HG03025 (cell line): ENCODE measurements at regions not wholly inside any gene's neighbourhood (a gene's known extent, or its start where the extent isn't known, plus 50 kb on each side); places are given as distances from the start of the nearest gene placed in this dataset.

ENCODE experiments used
- ATAC-seq: cut with Tn5 transposase; IDR thresholded peaks from one replicate; pipeline ENCODE4 v1.9.1; 2021; ENCODE audit warnings: mild to moderate bottlenecking, moderate library complexity; ENCODE audit not compliant: unreplicated experiment, low FRiP score

DNA sequence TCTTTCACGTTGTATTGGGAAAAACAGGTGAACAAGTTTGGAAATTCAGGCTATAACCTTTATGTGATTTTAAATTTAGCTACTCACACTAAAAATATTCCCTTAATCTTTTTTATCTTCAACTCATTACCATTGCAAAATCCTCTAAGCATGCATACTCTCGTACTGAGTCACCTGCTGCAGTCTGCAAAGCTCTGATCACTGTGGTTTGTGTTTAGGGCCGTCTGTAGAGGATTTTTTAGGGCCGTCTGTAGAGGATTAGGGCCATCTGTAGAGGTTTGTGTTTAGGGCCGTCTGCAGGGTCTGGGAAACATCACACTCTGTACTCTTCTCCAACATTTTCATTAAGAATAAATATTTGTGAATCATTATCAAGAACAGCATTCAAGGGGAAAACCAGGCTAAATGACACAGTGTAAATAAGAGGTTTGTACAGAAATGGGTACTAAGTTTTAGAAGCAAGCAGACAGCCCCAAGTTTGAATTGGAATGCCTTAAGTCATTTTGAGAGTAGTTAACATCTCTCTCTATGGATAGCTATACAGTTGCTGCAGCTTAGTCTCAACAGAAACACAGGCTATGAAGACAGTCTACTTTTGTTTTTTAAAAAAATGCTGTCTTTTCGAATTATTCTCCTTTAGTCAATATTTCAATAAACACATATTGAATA, 155.0 kb upstream of the TSLP start:
- ATAC-seq: peak; percentile 60

DNA sequence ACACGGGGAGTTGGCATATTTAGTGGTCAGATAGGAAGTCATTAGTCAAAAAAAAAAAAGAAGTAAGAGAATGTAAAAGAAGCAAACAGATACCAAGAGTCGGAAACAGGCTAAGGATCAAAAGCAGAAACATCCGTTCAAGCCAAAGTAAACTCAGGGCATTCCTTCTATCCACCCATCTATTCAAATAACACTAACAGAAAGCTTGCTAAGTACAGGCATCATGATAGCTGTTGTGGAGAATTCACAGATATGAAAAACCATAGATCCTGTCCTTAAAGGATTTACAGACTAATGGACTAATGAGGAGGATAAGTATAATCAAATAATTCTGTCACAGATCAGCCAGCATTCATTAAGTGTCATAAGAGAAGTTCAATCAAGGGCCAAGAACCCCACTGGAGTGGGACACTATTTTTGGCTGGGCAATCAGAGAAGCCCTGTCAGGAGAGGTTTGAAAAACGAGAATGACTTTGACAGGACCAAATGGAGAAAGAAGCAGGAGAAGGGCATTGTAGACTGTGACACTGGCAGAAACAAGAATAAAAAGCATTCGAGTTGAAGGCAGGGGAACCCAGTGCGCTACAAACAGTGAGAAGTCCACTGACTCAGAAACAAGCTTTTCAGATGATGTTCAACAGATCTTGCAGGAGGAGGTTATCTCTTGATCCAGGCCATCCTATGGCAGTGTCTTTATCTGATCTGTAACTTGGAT, 154.2 kb upstream of the TSLP start:
- no peak for ATAC-seq

DNA sequence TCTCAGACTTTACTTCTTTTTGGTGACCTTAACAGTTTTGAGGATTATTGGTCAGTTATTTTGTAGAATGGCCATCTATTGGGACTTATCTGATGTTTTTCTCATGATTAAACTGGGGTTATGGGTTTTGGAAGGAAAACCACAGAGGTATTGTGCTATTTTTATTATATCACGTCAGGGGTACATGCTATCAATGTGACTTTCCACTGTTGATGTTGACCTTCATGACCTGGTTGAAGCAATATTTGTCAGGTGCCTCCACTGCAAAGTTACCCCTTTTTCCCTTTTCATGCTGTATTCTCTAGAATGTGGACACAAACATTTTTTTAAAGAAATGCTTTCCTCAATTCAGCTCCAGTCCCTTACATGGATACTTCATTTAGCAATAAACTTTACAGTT, 152.8 kb upstream of the TSLP start:
- no peak for ATAC-seq

DNA sequence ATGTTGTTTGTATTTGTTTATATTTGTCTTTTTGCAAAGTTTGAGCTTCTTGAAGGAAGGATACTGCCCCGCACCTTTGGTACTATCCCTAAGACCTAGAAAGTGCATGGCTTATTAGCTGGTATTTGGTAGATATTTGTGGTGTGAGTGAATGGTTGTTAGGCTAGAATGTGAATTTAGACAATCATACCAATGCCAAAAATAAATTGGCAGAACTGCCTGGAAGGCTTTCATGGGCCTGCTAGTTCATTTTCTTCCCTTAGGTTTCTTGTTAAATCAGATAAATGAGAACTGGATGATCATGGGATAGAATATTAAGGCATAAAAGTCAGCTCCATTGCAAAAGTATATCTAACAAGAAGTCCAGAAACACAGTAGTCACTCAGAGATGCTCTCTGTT, 147.5 kb upstream of the TSLP start:
- ATAC-seq: no peak

DNA sequence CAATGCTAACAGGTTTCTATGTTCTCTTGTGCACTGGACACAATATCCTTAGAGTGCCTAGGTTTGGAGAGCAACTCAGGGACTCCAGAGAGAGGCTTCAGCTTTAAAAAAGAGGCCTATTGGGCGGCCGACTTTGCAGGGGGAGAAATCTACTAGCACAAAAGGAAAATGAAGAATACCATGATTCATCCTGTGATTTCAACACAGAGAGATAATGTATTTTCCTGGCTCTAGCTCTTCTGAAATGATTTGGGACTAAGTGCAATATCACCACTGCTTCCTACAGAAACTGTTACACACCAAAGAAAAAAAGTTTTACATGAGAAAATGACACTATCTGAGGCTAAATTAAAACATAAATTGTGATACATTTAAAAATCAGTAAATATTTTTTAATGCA, 146.1 kb upstream of the TSLP start:
- no peak for ATAC-seq

DNA sequence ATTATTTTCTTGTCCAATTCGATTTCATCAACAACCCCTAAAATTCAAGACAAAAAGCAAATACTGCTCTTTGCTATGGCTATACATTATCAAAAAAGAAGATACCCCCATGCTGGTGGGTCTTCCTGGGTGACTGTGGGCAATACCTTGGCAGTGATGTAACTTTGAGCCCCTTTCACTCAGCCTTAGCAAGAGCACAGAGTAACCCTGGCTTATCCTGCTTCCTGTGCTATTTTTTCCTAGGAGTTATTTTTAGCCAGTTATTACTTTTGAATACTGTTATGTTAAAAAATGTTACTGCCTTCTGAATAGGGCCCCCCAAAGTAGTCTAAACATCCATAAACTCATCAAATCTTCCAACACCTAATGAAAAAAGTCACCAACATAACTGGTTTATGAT, 145.6 kb upstream of the TSLP start:
- ATAC-seq: no peak

DNA sequence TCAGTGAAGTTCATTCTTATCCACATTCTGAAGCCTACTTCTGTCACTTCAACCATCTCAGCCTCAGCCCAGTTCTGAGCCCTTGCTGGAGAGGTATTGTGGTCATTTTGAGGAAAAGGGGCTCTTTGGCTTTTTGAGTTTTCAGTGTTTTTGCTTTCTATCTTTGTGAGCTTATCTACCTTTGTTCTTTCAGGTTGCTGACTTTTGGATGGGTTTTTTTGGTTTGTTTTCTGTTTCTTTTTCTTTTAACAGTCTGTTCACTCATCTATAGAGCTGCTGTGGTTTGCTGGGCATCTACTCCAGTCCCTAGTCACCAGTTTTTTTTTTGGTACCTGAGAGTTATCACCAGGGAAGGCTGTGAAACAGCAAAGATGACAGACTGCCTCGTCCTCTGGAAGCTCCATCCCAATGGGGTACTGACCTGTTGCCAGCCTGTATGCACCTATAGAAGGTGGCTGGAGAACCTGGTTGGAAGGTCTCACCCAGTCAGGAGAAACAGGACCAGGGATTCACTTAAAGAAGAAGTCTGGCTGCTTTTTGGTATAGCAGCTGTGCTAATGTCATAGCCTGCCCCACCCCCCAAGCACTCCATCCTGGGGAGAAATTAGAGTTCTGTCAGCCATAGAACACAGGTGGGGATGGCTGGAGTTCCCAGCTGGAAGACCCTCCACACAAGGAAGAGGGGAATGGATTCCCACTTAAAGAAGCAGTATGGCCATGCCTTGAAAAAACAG, 138.6 kb upstream of the TSLP start:
- ATAC-seq: peak; percentile 76

DNA sequence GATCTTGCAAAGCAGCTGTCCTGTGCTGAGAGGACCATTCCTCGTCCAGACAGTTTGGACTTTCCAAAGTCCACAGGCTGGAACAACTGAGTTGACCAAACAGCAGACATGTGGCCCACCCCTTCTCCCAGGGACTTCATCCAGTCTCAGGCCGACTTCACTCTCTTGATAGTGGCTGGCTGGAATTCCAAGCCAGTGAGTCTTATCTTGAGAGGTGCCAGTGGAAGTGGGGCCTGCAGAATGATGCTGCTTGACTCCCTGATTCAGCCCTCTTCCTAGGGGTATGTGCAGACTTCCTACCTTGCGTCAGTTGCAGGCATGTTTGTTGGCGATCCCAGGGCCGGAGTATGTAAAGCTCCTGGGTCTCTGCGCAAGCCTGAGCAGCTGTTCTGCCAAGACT, 131.4 kb upstream of the TSLP start:
- ATAC-seq: no peak

DNA sequence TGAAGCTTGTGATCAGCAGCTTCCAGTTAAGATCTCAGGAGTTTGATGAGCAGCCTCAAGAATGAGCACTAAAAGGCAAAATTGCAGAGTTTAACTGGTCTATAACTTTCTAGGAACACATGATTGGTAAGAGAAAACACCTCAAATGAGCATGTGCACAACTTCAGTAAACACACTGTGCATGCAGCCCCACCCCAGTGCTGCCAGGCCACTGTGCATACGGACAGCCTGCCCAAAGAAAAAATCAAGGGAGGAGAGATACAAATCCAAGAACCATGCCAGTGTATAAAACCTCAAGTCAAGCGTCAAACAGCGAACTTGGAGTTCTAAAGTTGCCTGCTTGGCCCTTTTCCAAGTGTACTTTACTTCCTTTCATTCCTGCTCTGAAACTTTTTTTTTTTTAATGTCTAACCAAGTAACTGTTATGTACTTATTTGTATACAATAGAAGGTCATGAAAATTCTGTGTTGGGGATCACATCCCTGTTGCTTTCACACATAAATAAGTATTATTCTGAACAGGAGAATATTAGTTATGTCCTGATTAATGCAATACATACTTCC, 125.6 kb upstream of the TSLP start:
- ATAC-seq: no peak

DNA sequence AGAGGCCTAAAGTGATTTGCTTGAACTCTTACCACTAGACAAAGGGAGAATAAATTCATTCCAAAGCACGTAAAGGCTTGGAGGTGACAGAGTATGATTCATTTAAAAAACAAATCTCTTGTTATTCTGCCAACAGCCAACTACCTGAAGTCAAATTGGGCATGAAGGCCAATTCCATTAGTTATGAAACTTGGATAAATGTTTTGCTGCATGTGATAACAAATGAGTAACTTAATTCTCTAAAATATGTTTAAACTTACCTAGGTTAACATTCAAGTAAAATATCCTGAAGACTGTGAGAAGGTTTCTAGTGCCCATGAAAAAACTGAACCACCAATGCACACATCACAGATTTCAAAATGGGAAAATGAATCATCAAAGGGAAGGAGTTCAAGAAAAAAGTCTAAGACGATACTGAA, 120.1 kb upstream of the TSLP start:
- ATAC-seq: no peak

DNA sequence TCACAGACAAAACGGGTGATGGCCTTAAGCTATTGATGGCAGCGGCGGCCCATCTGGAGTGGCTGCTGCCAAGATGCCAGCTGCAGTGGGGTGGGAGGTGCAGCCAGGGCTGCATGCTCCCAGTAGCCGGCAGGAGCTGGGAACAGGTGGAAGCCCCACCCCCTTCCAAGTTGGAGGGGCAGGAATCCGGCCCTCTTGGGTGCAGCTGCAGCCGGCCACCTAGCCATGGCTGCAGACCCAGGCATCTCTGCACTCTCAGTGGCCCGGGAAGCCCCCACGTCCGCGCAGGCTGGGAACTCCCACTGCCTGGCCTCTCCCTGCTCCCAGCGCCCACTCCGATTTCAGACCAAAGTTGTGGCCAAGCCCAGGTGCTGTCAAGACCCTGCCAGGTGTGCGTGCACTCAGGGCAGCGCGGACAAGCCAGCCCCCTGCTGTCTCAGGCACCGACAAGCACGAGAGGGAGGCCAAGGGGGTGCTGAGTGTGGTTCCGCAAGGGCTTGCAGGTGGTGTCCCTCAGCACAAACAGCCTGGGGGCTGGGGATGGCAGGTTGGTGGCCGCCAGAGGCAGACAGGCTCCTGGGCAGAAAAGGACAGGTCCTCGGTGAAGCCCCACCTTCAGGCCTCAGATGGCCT, 115.1 kb upstream of the TSLP start:
- ATAC-seq: no peak

DNA sequence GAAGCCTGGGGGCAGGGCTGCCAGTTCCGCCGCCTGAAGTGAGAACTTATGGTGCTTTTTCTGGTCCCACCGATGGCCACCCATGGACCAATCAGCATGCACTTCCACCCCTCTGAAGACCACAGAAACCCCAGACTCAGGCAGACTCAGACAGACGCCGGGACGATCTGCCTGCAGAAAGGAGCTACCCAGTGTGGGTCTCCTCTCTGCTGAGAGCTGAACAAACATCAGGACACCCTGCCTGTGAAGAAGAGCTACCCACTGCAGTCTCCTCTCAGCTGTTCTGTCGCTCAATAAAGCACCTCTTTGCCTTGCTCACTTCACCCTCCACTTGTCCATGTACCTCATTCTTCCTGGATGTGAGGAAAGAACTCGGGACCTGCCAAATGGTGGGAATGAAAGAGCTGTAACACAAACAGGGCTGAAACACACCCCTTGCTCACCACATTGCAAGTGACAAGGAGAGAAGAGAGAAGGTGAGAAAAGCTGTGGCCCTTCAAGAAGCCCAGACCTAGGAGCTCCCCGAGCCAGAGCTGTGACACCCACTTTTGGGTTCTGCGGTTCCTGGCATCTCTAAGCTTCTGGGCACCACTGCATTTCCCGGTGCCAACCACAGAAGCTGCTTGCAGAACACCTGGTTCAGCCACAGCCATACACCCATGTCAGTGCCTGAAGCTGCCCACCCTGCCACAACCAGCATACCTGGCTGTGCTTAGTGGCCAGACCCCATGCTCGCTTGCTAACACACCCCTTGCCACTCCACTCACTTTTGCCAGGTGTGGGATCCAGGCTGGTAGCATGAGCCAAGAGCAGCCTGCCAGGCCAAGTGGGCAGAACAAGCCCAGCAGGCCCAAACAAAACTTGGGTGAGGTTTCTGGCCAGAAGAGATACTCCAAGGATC, 114.3 kb upstream of the TSLP start:
- ATAC-seq: no peak

DNA sequence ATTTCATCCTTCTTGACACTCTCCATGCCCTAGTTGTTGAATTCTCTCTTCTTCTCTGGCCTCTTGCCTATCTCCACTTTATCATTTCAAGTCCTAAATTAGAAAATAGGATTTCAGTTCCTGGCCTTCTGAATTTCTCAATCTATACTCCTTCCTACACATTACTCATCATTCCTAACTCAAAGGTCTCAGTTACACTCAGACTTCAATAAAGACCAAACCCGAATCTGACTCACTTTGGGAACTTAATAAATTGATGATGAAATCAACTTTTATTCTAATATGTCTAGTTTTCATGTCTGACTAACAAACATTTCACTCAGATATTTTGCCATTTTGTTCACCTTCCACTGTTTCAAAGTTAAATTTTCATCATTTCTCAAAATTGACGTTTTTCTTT, 113.6 kb upstream of the TSLP start:
- no peak for ATAC-seq

DNA sequence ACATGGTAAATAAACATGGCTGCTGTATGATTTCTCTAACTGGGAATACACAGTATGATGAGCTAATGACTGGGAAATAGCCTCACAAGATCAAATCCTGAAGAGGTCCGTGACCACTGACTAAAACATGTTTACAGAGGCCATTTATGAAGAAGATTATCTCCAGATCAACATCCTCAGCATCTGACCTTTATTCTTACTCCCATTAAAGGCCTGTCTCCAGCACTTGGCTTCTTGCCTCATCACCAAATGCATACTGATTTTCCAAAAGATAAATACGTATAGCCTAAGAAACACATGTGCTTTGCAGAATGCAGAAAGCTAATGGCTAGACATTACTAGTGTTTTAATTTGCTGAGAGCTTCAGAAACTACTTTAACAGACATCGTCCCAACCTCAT, 108.0 kb upstream of the TSLP start:
- no peak for ATAC-seq

DNA sequence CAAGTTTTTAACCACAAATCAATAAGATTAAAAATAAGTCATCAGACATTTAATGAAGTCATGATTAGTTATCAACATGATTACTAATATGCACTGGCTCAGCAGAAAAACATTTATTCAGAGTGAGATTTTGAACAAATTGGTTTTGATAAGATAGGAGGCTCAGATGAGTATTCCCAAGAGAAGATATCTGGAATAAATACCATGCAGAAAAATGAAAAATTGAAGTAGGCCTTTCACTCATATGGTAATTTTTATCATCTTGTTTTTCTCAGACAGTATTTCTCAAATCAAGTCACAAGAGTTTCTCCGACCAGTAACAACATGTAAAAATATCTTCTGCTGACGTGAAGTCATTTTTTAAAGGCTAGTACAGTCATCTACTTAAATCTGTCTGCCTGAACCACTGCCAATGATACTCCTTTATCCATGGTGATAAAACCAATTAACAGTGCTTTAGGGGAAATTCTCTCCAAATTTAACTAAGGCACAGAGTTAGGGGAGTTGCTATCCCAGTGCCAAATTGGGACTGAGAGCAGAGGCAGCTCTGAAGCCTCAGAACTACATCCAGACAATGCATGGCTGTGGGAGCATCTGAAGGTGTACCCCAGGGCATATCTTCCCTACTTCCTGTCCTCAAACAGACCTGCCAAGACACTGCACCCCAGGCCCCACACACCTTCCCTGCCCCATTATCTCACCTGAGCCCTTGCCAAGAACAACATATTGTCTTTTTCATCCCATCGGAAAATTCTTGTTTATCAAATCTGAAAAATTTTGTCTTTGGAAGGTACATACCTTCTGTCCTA, 105.5 kb upstream of the TSLP start:
- no peak for ATAC-seq

DNA sequence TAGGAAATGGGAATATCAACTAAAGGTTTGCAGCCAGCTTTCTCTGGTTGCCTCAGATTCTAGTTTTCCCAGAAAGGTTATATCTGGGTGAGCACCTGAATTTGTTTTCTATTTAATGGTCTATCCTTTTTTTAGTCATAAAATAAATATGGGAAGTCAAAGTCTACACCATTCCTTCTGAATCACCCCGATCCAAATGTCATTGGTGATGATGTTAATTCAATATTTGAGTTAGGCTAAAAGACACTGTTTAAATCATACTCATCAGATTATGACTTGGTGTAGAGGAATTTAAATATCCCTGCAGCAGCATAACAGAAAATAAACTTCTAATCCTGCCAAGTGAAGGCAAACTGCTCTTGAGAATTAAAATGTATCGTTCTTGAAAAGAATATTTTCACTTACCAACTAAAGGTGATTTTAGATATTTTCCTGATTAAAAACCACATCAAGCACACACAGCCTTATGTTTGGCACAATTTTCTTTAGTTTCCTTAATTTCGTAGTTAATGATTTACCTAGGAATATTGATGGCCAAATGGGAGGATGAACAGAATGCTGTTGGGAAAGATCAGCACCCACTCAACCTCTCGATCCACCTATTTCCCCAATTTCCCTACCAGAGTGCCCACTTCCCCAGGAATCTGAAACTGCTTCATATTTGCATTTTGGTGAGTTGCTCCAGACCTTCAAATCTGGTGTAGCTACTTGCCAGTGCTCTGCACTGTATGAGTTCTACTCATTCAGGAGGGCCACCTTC, 103.1 kb upstream of the TSLP start:
- ATAC-seq: no peak

DNA sequence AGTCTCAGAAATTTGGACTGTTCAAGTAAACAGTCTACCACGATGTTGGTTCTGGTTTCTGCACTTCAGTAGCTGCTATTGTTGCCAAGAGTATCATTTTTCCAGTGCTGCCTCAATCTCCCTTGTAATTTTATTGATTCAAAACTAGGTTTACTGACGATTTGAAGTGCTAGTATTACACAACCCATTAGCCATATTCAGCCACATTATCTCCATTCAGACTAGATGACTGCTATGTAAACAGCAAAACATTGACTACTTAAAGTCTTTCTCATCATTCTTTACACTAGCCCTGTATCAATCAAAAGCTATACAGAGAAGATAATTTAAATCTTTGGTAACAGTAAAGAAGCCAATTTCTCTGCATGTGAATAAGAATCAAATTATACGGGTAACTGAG, 102.0 kb upstream of the TSLP start:
- no peak for ATAC-seq

DNA sequence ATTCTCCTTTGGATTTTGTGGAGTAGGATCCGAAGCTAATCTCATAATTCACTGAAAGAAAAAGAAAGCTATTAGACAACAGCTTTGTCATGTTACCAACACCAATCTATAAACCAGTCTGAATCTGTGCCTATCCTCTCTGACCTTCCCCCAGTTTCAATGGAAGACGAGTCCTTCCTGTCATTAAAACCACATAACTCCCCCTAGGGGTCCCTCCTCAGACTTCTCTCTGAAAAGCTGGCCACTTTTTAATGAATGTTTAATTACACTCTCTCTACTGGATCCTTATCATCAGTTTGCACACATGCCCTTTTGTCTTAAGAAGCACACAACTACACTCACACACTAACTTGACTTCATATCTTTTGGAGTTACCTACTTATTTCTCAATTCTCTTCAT, 98.0 kb upstream of the TSLP start:
- no peak for ATAC-seq
